ENCODE measurements at regions not wholly inside any gene's neighbourhood (a gene's known extent, or its start where the extent isn't known, plus 50 kb on each side); places are given as distances from the start of the nearest gene placed in this dataset.

DNA sequence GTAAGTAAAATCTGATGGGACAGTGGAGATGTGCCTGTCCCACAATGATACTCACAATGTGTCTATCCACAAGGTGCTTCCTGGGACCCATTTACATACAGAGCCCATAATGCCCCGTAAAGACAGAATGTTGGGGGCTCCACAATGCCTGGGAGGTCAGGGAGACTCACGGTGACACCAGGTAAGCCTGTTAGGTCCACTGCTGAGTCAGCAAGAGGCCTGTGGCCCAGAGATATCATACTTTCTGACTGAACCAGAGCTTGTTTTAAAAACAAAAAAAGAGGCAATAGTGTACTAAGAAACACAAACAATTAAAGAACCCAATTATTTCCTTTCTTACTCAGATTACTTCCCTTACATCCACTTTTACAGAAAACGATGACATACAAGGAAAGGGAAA is 771.1 kb upstream of the ID2 start:
- DNase-seq = no peak
- no peaks in the 10 kb centered on the region for H3K27me3 ChIP-seq (ENCODE audit: control insufficient read depth, insufficient read depth, low read length)
- H3K36me3 ChIP-seq (replicated peaks; ENCODE audit: control insufficient read depth, insufficient read depth, low read length) = no peaks in the 10 kb centered on the region
- H3K4me3 ChIP-seq (ENCODE audit: insufficient read depth, low read depth, low read length) = no peak overlapping the region

DNA sequence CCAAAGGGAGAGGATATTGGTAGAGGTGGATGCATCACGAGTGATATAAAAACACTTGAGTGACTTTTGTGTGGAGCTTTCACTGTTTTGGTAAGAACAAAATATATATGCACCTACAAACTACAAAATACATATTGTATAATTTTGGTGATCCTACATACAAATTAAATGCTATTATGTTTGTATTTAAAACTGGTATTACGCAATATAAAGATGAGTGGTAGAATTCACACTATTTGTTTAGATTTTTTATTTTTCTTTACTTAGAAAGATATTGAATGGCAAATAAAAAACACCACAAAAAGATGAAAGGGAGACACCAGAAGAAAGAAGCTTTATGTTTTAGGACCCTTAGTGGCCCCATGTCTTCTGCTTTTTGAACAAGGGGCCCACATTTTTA is 770.7 kb upstream of the ID2 start:
- no peak for DNase-seq
- no peaks in the 10 kb centered on the region for H3K27me3 ChIP-seq (ENCODE audit: control insufficient read depth, insufficient read depth, low read length)
- H3K36me3 ChIP-seq (replicated peaks; ENCODE audit: control insufficient read depth, insufficient read depth, low read length) = no peaks in the 10 kb centered on the region
- no peak overlapping the region for H3K4me3 ChIP-seq (ENCODE audit: insufficient read depth, low read depth, low read length)

DNA sequence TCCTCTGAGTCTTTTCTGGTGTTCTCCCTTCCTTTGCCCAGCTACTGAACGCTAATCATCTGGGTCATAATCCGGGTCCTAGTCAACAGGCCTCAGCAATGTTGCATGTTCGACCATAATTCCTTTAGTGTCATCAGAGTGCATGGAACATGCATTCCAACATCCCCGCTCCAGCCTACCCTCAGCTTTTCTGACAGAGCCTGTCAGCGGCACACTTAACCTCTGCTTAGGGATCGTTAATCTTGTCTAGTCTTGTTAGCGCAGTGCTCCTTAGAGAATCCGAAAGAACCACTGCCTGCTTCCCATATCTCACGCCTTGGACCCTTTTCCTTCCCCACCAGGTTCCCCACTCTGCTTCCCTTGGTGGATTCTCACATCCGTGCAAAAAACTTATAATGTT is 767.9 kb upstream of the ID2 start:
- Histone ChIP-seq H3K4me3 (ENCODE audit: insufficient read depth, low read depth, low read length) (no peak overlapping the region), H3K27me3 (ENCODE audit: control insufficient read depth, insufficient read depth, low read length) (no peaks in the 10 kb centered on the region), H3K36me3 (replicated peaks; ENCODE audit: control insufficient read depth, insufficient read depth, low read length) (no peaks in the 10 kb centered on the region)
- no peak for DNase-seq

GRCh38 chr2:7915302-7916091 is 766.4 kb upstream of the ID2 start:
- H3K27me3 ChIP-seq (ENCODE audit: control insufficient read depth, insufficient read depth, low read length) = no peaks in the 10 kb centered on the region
- H3K4me3 ChIP-seq (ENCODE audit: insufficient read depth, low read depth, low read length) = no peak overlapping the region
- DNase-seq = peak; percentile 23
- no peaks in the 10 kb centered on the region for H3K36me3 ChIP-seq (replicated peaks; ENCODE audit: control insufficient read depth, insufficient read depth, low read length)

- Histone ChIP-seq H3K4me3 (ENCODE audit: insufficient read depth, low read depth, low read length) (no peak overlapping the region), H3K27me3 (ENCODE audit: control insufficient read depth, insufficient read depth, low read length) (no peaks in the 10 kb centered on the region), H3K36me3 (replicated peaks; ENCODE audit: control insufficient read depth, insufficient read depth, low read length) (no peaks in the 10 kb centered on the region)
- no peak for DNase-seq
Measured at GRCh38 chr2:7916670-7917069, 765.2 kb upstream of the ID2 start.

GRCh38 chr2:7919510-7919909 is 762.3 kb upstream of the ID2 start:
- no peaks in the 10 kb centered on the region for H3K27me3 ChIP-seq (ENCODE audit: control insufficient read depth, insufficient read depth, low read length)
- no peak for DNase-seq
- H3K4me3 ChIP-seq (ENCODE audit: insufficient read depth, low read depth, low read length) = no peak overlapping the region
- no peaks in the 10 kb centered on the region for H3K36me3 ChIP-seq (replicated peaks; ENCODE audit: control insufficient read depth, insufficient read depth, low read length)

- DNase-seq = no peak
- H3K36me3 ChIP-seq (replicated peaks; ENCODE audit: control insufficient read depth, insufficient read depth, low read length) = no peaks in the 10 kb centered on the region
- H3K27me3 ChIP-seq (ENCODE audit: control insufficient read depth, insufficient read depth, low read length) = no peaks in the 10 kb centered on the region
- H3K4me3 ChIP-seq (ENCODE audit: insufficient read depth, low read depth, low read length) = no peak overlapping the region
Measured at GRCh38 chr2:7924023-7924762, 757.7 kb upstream of the ID2 start.

- Histone ChIP-seq H3K36me3 (replicated peaks; ENCODE audit: control insufficient read depth, insufficient read depth, low read length) (no peaks in the 10 kb centered on the region), H3K27me3 (ENCODE audit: control insufficient read depth, insufficient read depth, low read length) (no peaks in the 10 kb centered on the region), H3K4me3 (ENCODE audit: insufficient read depth, low read depth, low read length) (no peak overlapping the region)
- no peak for DNase-seq
Measured at GRCh38 chr2:7925506-7925905, 756.4 kb upstream of the ID2 start.

GRCh38 chr2:7927691-7928090 is 754.2 kb upstream of the ID2 start:
- no peaks in the 10 kb centered on the region for H3K36me3 ChIP-seq (replicated peaks; ENCODE audit: control insufficient read depth, insufficient read depth, low read length)
- no peak for DNase-seq
- H3K27me3 ChIP-seq (ENCODE audit: control insufficient read depth, insufficient read depth, low read length) = no peaks in the 10 kb centered on the region
- no peak overlapping the region for H3K4me3 ChIP-seq (ENCODE audit: insufficient read depth, low read depth, low read length)

DNA sequence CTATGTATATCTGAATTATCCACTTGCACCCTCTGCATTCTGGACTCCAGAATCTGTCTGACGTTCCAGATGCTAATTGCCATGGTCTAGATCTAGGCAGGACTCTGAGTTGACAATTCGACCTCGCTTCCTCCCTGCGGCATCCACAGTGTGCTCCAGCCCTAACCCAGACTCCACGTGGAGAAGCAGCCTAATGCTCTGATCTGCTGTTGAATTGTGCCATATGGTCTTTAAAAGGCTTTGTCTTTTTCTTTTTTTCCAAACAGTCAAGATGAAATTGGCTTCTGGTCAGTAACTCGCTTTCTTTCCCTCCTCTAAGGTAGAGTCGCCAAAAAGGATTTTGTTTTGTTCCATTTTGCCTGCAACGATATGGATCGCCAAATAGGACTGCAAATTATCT is 752.6 kb upstream of the ID2 start:
- no peak for DNase-seq
- Histone ChIP-seq H3K4me3 (ENCODE audit: insufficient read depth, low read depth, low read length) (no peak overlapping the region), H3K36me3 (replicated peaks; ENCODE audit: control insufficient read depth, insufficient read depth, low read length) (no peaks in the 10 kb centered on the region), H3K27me3 (ENCODE audit: control insufficient read depth, insufficient read depth, low read length) (no peaks in the 10 kb centered on the region)

DNA sequence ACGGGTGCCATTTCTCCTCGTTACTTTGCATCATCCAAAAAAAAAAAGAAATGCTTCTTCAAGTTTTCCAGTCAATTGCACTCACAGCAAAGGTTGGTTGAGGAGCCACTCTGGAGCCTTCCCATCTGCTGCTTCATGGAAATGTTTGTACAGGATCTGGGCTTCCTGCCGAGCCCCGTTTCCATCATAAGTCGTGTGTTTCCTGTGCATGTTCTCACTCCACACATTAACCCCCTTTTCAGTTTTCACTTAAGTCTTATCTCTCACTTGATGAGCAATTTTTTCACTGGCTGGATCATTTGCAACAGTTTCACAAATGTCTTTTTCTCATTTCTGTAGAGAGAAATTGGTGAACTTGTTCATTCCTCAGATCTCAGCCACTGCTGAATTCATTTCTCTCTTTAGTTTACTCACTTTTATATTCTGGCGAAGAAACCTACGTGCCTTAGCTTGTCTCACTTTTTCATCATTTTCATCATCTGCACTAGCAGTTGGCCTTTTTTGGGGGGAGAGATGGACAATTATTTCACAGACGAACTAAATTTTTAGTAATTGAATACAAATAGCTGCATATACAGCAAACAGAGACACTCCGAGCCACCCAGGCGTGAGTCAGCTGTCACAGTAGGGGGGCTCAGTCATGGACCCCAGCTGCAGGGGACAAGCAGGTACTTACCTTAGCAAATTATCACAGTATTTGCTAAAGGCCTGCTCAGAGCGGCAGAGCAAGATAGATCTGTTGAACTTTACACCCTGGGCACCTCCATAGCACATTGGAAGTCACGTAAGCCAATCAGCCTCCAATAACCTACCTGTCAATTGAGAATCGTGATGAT is 750.8 kb upstream of the ID2 start:
- DNase-seq = no peak
- no peaks in the 10 kb centered on the region for H3K36me3 ChIP-seq (replicated peaks; ENCODE audit: control insufficient read depth, insufficient read depth, low read length)
- no peaks in the 10 kb centered on the region for H3K27me3 ChIP-seq (ENCODE audit: control insufficient read depth, insufficient read depth, low read length)
- H3K4me3 ChIP-seq (ENCODE audit: insufficient read depth, low read depth, low read length) = no peak overlapping the region

GRCh38 chr2:7931808-7932207 is 750.0 kb upstream of the ID2 start:
- Histone ChIP-seq H3K4me3 (ENCODE audit: insufficient read depth, low read depth, low read length) (no peak overlapping the region), H3K36me3 (replicated peaks; ENCODE audit: control insufficient read depth, insufficient read depth, low read length) (no peaks in the 10 kb centered on the region), H3K27me3 (ENCODE audit: control insufficient read depth, insufficient read depth, low read length) (no peaks in the 10 kb centered on the region)
- DNase-seq = no peak

- Histone ChIP-seq H3K36me3 (replicated peaks; ENCODE audit: control insufficient read depth, insufficient read depth, low read length) (no peaks in the 10 kb centered on the region), H3K27me3 (ENCODE audit: control insufficient read depth, insufficient read depth, low read length) (no peaks in the 10 kb centered on the region), H3K4me3 (ENCODE audit: insufficient read depth, low read depth, low read length) (no peak overlapping the region)
- no peak for DNase-seq
Measured at GRCh38 chr2:7933672-7934071, 748.2 kb upstream of the ID2 start.

DNA sequence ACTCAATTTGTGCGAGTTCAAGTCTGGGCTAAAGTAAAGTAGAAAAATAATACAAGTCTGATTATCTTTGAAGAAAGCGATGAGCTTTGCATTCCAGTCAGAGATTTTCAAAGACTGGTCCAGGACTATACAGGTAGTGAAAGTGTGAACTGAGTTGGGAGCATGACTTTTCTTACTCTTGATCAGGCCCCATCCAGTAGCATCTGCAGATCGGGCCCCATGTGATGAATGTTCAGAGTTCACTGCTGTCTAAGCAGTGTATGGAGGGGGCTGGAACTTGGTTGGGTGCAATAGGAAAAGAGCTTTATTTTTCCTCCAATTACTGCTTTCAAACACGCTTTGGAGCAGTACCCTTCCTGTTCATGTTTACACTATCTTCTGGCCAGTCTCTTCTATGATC is 747.4 kb upstream of the ID2 start:
- DNase-seq = no peak
- Histone ChIP-seq H3K27me3 (ENCODE audit: control insufficient read depth, insufficient read depth, low read length) (no peaks in the 10 kb centered on the region), H3K4me3 (ENCODE audit: insufficient read depth, low read depth, low read length) (no peak overlapping the region), H3K36me3 (replicated peaks; ENCODE audit: control insufficient read depth, insufficient read depth, low read length) (no peaks in the 10 kb centered on the region)

DNA sequence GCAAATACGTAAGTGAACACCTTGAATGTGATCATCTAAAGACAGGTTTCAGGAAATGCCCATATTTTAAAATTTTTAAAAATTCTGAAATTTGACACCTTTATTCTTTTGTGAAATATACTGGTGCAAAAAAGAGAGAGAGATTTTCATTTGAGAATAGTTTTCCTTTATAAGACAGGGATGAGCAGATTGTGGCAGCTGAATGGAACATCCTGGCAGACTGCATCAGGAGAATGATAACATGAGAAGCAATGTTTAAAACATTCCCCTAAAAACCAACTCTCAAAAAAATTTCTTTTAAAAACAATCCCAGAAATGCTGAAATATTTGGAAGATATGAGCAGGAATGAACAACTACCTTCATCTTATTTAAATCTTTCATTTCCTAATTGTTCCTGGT is 744.8 kb upstream of the ID2 start:
- H3K4me3 ChIP-seq (ENCODE audit: insufficient read depth, low read depth, low read length) = no peak overlapping the region
- no peak for DNase-seq
- H3K36me3 ChIP-seq (replicated peaks; ENCODE audit: control insufficient read depth, insufficient read depth, low read length) = no peaks in the 10 kb centered on the region
- no peaks in the 10 kb centered on the region for H3K27me3 ChIP-seq (ENCODE audit: control insufficient read depth, insufficient read depth, low read length)
